ENCODE measurements at regions not wholly inside any gene's neighbourhood (a gene's known extent, or its start where the extent isn't known, plus 50 kb on each side); places are given as distances from the start of the nearest gene placed in this dataset.

DNA sequence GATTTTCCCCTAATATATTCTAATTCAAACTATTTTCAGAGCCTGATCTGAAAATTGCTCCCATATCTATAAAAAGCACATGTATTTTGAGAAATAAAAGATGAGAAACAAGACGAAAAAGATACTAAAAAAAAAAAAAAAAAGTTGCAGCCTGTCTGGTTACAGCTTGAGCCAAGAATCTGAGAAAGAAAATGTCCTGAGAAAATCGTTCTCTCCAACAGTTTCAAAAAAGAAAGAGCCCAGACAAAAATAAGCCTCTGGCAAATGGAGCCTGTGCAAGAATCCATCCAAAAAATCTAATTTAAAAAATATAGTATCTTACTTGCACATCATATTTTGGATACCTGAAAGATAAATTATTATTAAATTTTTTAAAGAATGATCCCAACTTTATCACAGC, 163.0 kb upstream of the TBL1X start:
- Histone ChIP-seq H3K9me2 (replicated peaks; ENCODE audit: low read depth, low read length) (no peaks in the 10 kb centered on the region), H3F3A (ENCODE audit: low read depth) (no peaks in the 10 kb centered on the region), H3K79me2 (ENCODE audit: insufficient read depth, low read length) (no peaks in the 10 kb centered on the region), H3K27me3 (ENCODE audit: insufficient read depth, low read length, poor library complexity, severe bottlenecking) (no peaks in the 10 kb centered on the region), H3K9me3 (ENCODE audit: insufficient read depth, low read depth, low read length) (no peaks in the 10 kb centered on the region), H3K4me2 (ENCODE audit: low read depth, low read length, poor library complexity, severe bottlenecking) (no peak overlapping the region), H3K4me3 (ENCODE audit: low read length, poor library complexity, severe bottlenecking) (no peak overlapping the region), H4K20me1 (ENCODE audit: insufficient read depth, low read length, poor library complexity, severe bottlenecking) (no peaks in the 10 kb centered on the region), H3K9ac (ENCODE audit: low read depth, low read length, poor library complexity, severe bottlenecking) (no peak overlapping the region), H2AFZ (ENCODE audit: low read length) (no peak overlapping the region), H3K4me1 (ENCODE audit: insufficient read depth, low read length, poor library complexity, severe bottlenecking) (no peaks in the 10 kb centered on the region), H3K36me3 (ENCODE audit: insufficient read depth, low read length) (no peaks in the 10 kb centered on the region)
- TF ChIP-seq, protein P1, sequence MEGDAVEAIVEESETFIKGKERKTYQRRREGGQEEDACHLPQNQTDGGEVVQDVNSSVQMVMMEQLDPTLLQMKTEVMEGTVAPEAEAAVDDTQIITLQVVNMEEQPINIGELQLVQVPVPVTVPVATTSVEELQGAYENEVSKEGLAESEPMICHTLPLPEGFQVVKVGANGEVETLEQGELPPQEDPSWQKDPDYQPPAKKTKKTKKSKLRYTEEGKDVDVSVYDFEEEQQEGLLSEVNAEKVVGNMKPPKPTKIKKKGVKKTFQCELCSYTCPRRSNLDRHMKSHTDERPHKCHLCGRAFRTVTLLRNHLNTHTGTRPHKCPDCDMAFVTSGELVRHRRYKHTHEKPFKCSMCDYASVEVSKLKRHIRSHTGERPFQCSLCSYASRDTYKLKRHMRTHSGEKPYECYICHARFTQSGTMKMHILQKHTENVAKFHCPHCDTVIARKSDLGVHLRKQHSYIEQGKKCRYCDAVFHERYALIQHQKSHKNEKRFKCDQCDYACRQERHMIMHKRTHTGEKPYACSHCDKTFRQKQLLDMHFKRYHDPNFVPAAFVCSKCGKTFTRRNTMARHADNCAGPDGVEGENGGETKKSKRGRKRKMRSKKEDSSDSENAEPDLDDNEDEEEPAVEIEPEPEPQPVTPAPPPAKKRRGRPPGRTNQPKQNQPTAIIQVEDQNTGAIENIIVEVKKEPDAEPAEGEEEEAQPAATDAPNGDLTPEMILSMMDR (conservative IDR thresholded peaks at IDR 0.05; ENCODE audit: low read length): no peak
- no peak for TF ChIP-seq EZH2phosphoT487 (IDR thresholded peaks at IDR 0.05; ENCODE audit: borderline replicate concordance)

DNA sequence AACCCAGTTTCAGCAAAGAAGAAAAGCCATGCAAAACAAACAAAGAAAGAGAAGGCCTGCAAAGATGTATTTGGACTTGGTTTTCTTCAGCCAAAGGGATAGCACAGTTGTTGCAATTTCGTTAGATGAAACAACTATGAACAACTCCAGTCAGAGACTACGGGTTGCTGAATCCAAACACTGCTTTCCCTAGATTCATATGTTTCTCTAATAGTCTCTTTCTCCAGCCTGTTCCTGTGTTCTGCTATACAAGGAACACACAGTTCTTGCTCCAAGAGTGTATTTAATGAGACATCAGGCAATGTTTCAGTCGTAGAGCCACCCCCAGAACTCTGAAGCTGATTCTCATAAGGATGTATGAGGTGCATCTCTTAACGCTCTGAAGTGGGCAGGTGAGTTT, 162.5 kb upstream of the TBL1X start:
- Histone ChIP-seq H3K9me2 (replicated peaks; ENCODE audit: low read depth, low read length) (no peaks in the 10 kb centered on the region), H2AFZ (ENCODE audit: low read length) (no peak overlapping the region), H3K4me2 (ENCODE audit: low read depth, low read length, poor library complexity, severe bottlenecking) (no peak overlapping the region), H3K27me3 (ENCODE audit: insufficient read depth, low read length, poor library complexity, severe bottlenecking) (no peaks in the 10 kb centered on the region), H3K79me2 (ENCODE audit: insufficient read depth, low read length) (no peaks in the 10 kb centered on the region), H3K4me1 (ENCODE audit: insufficient read depth, low read length, poor library complexity, severe bottlenecking) (no peaks in the 10 kb centered on the region), H3F3A (ENCODE audit: low read depth) (no peaks in the 10 kb centered on the region), H3K9me3 (ENCODE audit: insufficient read depth, low read depth, low read length) (no peaks in the 10 kb centered on the region), H4K20me1 (ENCODE audit: insufficient read depth, low read length, poor library complexity, severe bottlenecking) (no peaks in the 10 kb centered on the region), H3K4me3 (ENCODE audit: low read length, poor library complexity, severe bottlenecking) (no peak overlapping the region), H3K36me3 (ENCODE audit: insufficient read depth, low read length) (no peaks in the 10 kb centered on the region), H3K9ac (ENCODE audit: low read depth, low read length, poor library complexity, severe bottlenecking) (no peak overlapping the region)
- TF ChIP-seq, protein P1 (conservative IDR thresholded peaks at IDR 0.05; ENCODE audit: low read length): no peak
- no peak for TF ChIP-seq EZH2phosphoT487 (IDR thresholded peaks at IDR 0.05; ENCODE audit: borderline replicate concordance)

DNA sequence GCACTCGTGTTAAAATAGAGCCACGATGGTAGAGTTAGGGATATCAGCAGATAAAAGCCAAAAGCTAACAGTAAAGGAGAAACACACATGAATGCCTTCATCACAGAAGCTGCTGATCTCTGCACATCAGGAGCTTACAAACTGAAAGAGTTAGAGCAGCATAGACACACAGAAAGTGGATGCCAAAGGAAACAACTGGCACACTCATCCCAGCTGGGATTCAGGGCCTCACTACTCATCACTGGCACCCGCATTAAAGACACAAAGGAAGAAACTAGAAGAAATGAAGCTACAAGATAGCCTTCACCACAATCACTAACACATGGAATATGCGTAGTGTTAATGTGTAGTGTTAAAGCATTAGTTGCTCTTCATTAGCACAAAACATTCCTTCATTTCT, 156.4 kb upstream of the TBL1X start:
- Histone ChIP-seq H3K9me3 (ENCODE audit: insufficient read depth, low read depth, low read length) (no peaks in the 10 kb centered on the region), H3K4me2 (ENCODE audit: low read depth, low read length, poor library complexity, severe bottlenecking) (no peak overlapping the region), H3K9ac (ENCODE audit: low read depth, low read length, poor library complexity, severe bottlenecking) (no peak overlapping the region), H3K4me3 (ENCODE audit: low read length, poor library complexity, severe bottlenecking) (no peak overlapping the region), H3K79me2 (ENCODE audit: insufficient read depth, low read length) (no peaks in the 10 kb centered on the region), H3F3A (ENCODE audit: low read depth) (no peaks in the 10 kb centered on the region), H4K20me1 (ENCODE audit: insufficient read depth, low read length, poor library complexity, severe bottlenecking) (no peaks in the 10 kb centered on the region), H3K36me3 (ENCODE audit: insufficient read depth, low read length) (no peaks in the 10 kb centered on the region), H3K27me3 (ENCODE audit: insufficient read depth, low read length, poor library complexity, severe bottlenecking) (no peaks in the 10 kb centered on the region), H3K9me2 (replicated peaks; ENCODE audit: low read depth, low read length) (no peaks in the 10 kb centered on the region), H3K4me1 (ENCODE audit: insufficient read depth, low read length, poor library complexity, severe bottlenecking) (no peaks in the 10 kb centered on the region), H2AFZ (ENCODE audit: low read length) (no peak overlapping the region)
- TF ChIP-seq, protein P1 (conservative IDR thresholded peaks at IDR 0.05; ENCODE audit: low read length): no peak
- TF ChIP-seq EZH2phosphoT487 (IDR thresholded peaks at IDR 0.05; ENCODE audit: borderline replicate concordance): no peak
